ENCODE measurements at regions not wholly inside any gene's neighbourhood (a gene's known extent, or its start where the extent isn't known, plus 50 kb on each side); places are given as distances from the start of the nearest gene placed in this dataset.

DNA sequence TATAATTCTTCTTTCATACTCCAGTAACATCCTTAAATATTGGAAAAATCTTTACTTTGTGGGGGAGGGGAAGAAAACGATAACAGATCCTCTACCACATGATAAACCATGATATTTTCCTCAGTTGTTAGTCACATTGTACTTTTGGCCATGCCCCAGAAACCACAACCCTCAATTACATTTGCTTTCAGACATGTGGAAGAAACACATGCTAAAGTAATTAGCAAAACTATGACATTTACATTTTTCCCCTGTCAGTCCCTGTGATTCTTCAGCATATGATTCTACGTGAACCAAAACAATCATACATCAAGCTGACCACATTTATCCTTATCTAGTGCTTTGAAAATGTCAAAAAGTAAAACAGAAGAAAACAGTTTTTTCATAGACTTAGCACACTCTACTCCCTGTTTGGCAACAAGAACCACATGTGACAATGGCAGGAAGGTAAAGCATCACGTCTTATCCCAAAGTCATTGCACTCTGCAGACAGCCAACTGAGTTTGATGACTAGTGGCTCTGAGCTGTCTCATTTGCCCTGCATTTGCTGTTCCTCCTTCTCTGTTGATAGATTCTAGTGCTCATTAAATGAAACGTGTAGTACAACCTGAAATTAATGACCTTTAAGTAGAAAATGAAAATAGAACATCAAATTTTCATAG is 505.8 kb upstream of the MARCKS start:
- Histone ChIP-seq H3K27ac (ENCODE audit: low read length) (no peak overlapping the region), H3K36me3 (replicated peaks; ENCODE audit: insufficient read depth, low read length) (no peaks in the 10 kb centered on the region), H3K9me2 (replicated peaks; ENCODE audit: insufficient read depth, low read length) (no peaks in the 10 kb centered on the region), H2AFZ (ENCODE audit: low read length) (no peak overlapping the region), H4K20me1 (ENCODE audit: insufficient read depth, low read length) (no peaks in the 10 kb centered on the region), H3K9me3 (replicated peaks; ENCODE audit: insufficient read depth, low read length) (no peaks in the 10 kb centered on the region), H3K4me1 (ENCODE audit: low read length) (no peaks in the 10 kb centered on the region), H3K27me3 (replicated peaks; ENCODE audit: insufficient read depth, low read length) (no peaks in the 10 kb centered on the region), H3K4me3 (ENCODE audit: low read length) (no peak overlapping the region), H3K4me2 (ENCODE audit: low read depth, low read length) (no peak overlapping the region), H3K9ac (ENCODE audit: low read length) (no peak overlapping the region), H3K79me2 (ENCODE audit: low read length) (no peaks in the 10 kb centered on the region), H3F3A (ENCODE audit: insufficient read depth, low read length) (no peaks in the 10 kb centered on the region)
- TF ChIP-seq EZH2phosphoT487 (IDR thresholded peaks at IDR 0.05; ENCODE audit: low read length) = no peak
- TF ChIP-seq EZH2 (optimal IDR thresholded peaks at IDR 0.05; ENCODE audit: low read depth, low read length) = no peak
- TF ChIP-seq, protein P1, sequence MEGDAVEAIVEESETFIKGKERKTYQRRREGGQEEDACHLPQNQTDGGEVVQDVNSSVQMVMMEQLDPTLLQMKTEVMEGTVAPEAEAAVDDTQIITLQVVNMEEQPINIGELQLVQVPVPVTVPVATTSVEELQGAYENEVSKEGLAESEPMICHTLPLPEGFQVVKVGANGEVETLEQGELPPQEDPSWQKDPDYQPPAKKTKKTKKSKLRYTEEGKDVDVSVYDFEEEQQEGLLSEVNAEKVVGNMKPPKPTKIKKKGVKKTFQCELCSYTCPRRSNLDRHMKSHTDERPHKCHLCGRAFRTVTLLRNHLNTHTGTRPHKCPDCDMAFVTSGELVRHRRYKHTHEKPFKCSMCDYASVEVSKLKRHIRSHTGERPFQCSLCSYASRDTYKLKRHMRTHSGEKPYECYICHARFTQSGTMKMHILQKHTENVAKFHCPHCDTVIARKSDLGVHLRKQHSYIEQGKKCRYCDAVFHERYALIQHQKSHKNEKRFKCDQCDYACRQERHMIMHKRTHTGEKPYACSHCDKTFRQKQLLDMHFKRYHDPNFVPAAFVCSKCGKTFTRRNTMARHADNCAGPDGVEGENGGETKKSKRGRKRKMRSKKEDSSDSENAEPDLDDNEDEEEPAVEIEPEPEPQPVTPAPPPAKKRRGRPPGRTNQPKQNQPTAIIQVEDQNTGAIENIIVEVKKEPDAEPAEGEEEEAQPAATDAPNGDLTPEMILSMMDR (IDR thresholded peaks at IDR 0.05; ENCODE audit: low read length) = no peak
- DNase-seq = no peak

DNA sequence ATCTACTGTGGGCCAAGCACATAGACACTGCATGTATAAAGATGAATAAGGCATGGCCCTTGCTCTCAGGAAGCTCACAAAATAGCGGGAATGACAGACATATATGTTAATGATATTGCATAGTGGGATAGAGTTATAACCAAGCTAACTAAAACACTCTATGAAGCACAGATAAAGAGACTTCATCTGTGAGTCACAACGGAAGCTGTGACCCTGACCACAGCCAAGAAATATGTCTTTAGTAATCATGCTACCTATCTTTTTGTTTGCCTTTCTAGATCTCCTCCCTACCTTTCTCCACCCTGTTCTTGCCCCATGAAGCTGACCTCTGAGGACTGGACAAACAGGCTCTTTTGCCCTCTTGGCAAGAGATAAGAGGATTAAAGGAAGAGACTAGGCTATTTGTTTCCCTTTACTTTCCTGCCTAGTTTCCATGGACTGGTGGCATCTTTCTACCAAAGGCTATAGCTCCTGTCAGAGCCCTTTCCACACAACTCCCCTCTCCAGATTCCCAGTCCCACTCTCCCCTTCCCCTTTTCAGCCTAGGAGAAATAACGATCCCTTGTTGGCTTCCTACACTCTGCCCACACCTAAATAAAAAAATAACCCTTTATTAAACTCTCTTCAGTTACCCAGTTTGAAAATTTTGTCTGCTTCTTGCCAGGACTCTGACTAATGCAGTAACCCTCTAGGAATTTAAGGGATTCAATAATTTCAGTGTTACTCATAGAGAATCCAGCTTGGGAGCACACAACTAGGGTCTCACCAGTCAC is 504.9 kb upstream of the MARCKS start:
- H3K9me2 ChIP-seq (replicated peaks; ENCODE audit: insufficient read depth, low read length) = no peaks in the 10 kb centered on the region
- DNase-seq = no peak
- H3K9me3 ChIP-seq (replicated peaks; ENCODE audit: insufficient read depth, low read length) = no peaks in the 10 kb centered on the region
- no peak overlapping the region for H3K4me3 ChIP-seq (ENCODE audit: low read length)
- TF ChIP-seq, protein P1 (IDR thresholded peaks at IDR 0.05; ENCODE audit: low read length) = no peak
- TF ChIP-seq EZH2 (optimal IDR thresholded peaks at IDR 0.05; ENCODE audit: low read depth, low read length) = no peak
- TF ChIP-seq EZH2phosphoT487 (IDR thresholded peaks at IDR 0.05; ENCODE audit: low read length) = no peak
- no peaks in the 10 kb centered on the region for H3F3A ChIP-seq (ENCODE audit: insufficient read depth, low read length)
- no peaks in the 10 kb centered on the region for H4K20me1 ChIP-seq (ENCODE audit: insufficient read depth, low read length)
- no peaks in the 10 kb centered on the region for H3K4me1 ChIP-seq (ENCODE audit: low read length)
- no peaks in the 10 kb centered on the region for H3K79me2 ChIP-seq (ENCODE audit: low read length)
- H3K27ac ChIP-seq (ENCODE audit: low read length) = no peak overlapping the region
- H3K9ac ChIP-seq (ENCODE audit: low read length) = no peak overlapping the region
- H3K4me2 ChIP-seq (ENCODE audit: low read depth, low read length) = no peak overlapping the region
- no peak overlapping the region for H2AFZ ChIP-seq (ENCODE audit: low read length)
- no peaks in the 10 kb centered on the region for H3K27me3 ChIP-seq (replicated peaks; ENCODE audit: insufficient read depth, low read length)
- no peaks in the 10 kb centered on the region for H3K36me3 ChIP-seq (replicated peaks; ENCODE audit: insufficient read depth, low read length)

GRCh38 chr6:113352831-113353230 is 504.3 kb upstream of the MARCKS start:
- no peaks in the 10 kb centered on the region for H3K79me2 ChIP-seq (ENCODE audit: low read length)
- no peaks in the 10 kb centered on the region for H3K9me2 ChIP-seq (replicated peaks; ENCODE audit: insufficient read depth, low read length)
- TF ChIP-seq, protein P1 (IDR thresholded peaks at IDR 0.05; ENCODE audit: low read length) = no peak
- no peak for TF ChIP-seq EZH2phosphoT487 (IDR thresholded peaks at IDR 0.05; ENCODE audit: low read length)
- no peak for TF ChIP-seq EZH2 (optimal IDR thresholded peaks at IDR 0.05; ENCODE audit: low read depth, low read length)
- no peak for DNase-seq
- no peaks in the 10 kb centered on the region for H3K36me3 ChIP-seq (replicated peaks; ENCODE audit: insufficient read depth, low read length)
- no peaks in the 10 kb centered on the region for H3F3A ChIP-seq (ENCODE audit: insufficient read depth, low read length)
- H4K20me1 ChIP-seq (ENCODE audit: insufficient read depth, low read length) = no peaks in the 10 kb centered on the region
- H3K27me3 ChIP-seq (replicated peaks; ENCODE audit: insufficient read depth, low read length) = no peaks in the 10 kb centered on the region
- no peak overlapping the region for H3K9ac ChIP-seq (ENCODE audit: low read length)
- H3K4me1 ChIP-seq (ENCODE audit: low read length) = no peaks in the 10 kb centered on the region
- no peaks in the 10 kb centered on the region for H3K9me3 ChIP-seq (replicated peaks; ENCODE audit: insufficient read depth, low read length)
- H3K27ac ChIP-seq (ENCODE audit: low read length) = no peak overlapping the region
- H3K4me3 ChIP-seq (ENCODE audit: low read length) = no peak overlapping the region
- no peak overlapping the region for H2AFZ ChIP-seq (ENCODE audit: low read length)
- H3K4me2 ChIP-seq (ENCODE audit: low read depth, low read length) = no peak overlapping the region

Measured in MM.1S (cell line).